Fibroblast of villous mesenchyme (primary cell): ENCODE measurements at regions not wholly inside any gene's neighbourhood (a gene's known extent, or its start where the extent isn't known, plus 50 kb on each side); places are given as distances from the start of the nearest gene placed in this dataset.

Source experiments
- DNase-seq: peaks from one replicate; pipeline ENCODE4 v3.0.0-alpha.2; 2010; ENCODE audit warnings: low read depth
- H3K4me3 ChIP-seq: 2 replicates; pipeline ENCODE4 v1.5.1; 2011; ENCODE audit warnings: low read depth, mild to moderate bottlenecking, low read length
- TF ChIP-seq, protein P1 (sequence below): IDR thresholded peaks from 2 replicates; pipeline ENCODE4 v1.5.1; 2012; ENCODE audit warnings: low read depth, mild to moderate bottlenecking, low read length; ENCODE audit not compliant: insufficient read depth

DNA sequence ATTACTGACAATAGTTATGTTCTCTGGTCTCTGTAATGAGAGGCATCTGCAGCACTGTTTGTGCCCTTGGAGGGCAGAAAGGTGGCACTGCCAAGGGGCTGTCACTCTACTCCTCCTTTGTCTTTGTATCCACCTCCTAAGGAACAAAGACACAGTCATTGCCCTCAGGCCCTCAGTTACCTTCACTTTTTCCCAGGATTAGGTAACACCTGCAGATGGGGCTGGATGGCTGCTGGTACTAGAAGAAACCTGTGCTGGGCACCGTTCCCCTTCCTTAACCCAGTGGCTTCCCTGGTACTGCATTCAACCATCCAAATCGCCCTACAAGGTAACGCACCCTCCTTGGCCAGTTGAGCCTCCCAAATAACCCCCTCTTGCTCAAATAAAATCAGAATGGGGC is 246.9 kb upstream of the NEBL start:
- no peak overlapping the region for H3K4me3 ChIP-seq
- no peak for DNase-seq
- TF ChIP-seq, protein P1, sequence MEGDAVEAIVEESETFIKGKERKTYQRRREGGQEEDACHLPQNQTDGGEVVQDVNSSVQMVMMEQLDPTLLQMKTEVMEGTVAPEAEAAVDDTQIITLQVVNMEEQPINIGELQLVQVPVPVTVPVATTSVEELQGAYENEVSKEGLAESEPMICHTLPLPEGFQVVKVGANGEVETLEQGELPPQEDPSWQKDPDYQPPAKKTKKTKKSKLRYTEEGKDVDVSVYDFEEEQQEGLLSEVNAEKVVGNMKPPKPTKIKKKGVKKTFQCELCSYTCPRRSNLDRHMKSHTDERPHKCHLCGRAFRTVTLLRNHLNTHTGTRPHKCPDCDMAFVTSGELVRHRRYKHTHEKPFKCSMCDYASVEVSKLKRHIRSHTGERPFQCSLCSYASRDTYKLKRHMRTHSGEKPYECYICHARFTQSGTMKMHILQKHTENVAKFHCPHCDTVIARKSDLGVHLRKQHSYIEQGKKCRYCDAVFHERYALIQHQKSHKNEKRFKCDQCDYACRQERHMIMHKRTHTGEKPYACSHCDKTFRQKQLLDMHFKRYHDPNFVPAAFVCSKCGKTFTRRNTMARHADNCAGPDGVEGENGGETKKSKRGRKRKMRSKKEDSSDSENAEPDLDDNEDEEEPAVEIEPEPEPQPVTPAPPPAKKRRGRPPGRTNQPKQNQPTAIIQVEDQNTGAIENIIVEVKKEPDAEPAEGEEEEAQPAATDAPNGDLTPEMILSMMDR, result no peak

DNA sequence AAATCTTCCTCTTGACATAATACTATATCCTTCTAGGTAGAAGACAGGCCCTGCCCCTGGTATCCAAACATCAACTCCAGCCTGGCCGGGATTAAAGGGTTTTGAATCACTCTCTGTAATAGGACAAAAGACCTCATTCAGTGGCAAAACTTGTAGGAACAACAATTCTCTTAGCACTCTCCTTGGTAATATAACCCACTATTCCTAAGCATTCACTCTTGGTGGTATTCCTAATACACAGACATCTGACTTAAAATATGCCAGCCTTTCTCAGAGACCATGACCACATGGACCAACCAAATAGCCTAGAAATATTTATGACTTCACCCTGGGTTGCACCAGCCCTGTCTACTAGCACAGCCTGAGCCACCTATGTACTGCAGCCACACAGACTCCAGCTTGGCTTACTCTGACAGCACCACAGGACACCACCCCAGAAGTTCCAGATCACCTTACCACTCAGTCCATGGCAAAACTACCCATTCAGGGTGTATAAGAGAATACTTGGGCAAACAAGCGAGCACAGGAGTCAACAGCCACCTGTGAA is 244.9 kb upstream of the NEBL start:
- no peak for DNase-seq
- no peak overlapping the region for H3K4me3 ChIP-seq
- TF ChIP-seq, protein P1, result no peak

DNA sequence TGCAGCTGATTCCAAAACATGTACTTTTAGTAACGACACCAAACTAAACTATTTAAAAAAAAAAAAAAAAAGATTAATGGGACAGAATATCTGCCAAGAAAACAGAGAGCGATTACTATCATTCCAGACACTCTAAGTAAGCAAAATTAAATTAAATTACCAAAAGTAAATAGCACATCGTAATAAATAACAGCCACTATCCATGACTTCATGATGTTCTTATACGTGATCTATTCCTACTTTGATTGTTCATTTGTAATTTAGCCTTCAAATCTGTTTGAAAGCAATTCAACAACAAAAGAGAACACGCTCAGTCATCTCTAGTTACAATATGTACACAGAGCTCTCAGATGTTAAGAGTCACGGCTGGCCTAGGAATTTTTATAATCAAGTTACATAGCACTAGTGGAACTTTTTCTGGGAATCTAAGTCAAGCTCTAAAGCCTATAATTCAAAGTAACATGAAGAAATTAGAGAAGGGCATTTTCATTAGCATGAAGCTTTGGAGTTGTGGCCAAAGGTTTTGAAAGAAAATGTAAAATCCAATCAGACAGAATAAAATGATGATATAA is 241.7 kb upstream of the NEBL start:
- TF ChIP-seq, protein P1, result no peak
- DNase-seq, result no peak
- no peak overlapping the region for H3K4me3 ChIP-seq

DNA sequence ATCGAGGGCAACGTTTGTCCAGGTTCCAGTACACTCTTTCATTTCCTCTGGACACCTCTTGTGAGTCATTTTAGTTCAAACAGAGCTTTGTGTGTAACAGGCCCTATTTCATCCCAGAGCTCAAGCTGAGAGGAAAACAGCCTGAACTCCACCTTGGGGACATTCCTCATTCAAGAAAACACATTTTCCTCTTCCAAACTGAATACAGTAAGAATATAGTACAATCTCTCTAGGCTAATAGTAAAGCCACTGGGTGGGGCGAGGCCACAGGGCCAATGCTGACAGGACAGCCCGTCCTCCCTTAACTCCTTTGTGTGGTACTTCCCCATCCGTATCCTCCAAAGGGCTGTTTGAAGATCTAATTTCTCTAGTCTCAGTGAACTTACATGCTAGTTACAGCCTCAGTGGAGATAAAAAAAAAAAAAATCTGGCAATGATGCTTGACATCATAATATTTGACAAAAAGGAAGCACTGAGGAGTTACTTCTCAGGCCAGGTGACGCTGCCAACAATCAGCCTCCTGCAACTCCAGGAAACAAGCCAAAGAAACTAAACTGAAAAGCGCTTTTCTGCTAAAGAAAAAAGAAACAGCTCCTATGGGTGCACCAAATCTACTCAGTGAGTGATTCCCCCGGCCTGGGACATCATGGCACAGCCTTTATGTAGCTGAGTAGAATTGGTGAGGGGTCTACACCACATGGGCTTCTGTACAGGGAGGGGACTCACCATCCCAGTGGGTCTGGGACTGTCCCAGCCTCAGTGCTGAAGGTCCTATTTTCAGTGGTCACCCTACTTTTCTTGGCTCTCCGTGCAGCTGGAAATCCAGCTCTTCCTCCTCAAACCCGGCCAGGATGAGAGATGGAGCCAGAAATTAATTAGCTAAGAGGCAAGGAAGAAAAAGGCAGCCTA is 238.2 kb upstream of the NEBL start:
- DNase-seq, result no peak
- TF ChIP-seq, protein P1, result no peak

DNA sequence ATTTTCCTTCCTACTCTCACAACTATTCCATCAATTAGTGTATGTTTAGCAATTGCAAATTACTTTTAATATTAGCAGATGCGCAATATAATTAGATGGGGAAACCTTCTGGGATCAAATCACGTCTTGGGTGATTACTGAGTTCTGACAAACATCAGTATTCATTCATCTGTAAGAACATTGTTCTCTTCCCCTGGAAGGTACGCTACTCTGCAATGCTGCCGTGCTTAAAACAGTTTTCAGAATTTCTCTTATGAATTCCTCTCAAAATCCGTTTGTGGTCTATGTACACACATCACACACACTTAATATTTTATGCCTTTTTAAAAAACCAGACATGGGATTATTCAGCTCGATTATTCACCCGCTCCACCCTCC is 237.5 kb upstream of the NEBL start:
- TF ChIP-seq, protein P1, result no peak
- DNase-seq, result no peak
- H3K4me3 ChIP-seq, result no peak overlapping the region

More for the DNA sequence above, 238.2 kb upstream of the NEBL start:
- H3K4me3 ChIP-seq, result no peak overlapping the region

DNA sequence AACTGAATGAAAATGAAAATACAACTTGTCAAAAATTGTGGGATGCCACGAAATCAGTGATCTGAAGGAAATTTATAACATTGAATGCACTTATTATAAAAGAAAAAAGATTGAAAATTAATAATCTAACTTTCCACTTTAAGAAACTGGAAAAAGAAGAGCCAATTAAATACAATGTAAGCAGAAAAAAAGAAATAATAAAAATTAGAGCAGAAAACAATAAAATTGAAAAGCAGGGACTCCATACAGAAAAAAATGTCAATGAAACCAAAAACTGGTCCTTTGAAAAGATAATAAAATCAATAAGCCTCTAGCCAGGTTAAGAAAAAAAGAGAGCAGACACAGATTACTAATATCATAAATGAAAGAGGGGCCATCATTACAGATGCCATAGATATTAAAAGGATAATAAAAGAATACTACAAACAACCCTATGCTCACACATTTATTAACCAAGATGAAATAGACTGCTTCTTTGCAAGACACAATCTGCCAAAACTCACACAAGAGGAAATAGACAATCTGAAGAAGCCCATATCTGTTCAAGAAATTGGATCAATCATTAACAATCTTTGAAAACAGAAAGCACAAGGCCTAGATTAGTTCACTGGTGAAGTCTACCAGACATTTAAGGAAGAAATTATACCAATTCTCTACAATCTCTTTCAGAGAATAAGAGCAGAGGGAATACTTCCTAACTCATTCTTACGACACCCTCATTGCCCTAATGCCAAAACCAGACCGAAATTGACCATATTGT is 233.8 kb upstream of the NEBL start:
- TF ChIP-seq, protein P1, result no peak
- DNase-seq, result no peak
- H3K4me3 ChIP-seq, result no peak overlapping the region
